ENCODE measurements at regions not wholly inside any gene's neighbourhood (a gene's known extent, or its start where the extent isn't known, plus 50 kb on each side); places are given as distances from the start of the nearest gene placed in this dataset.

- intact Hi-C loops (cut with micrococcal nuclease; ENCODE audit: unreplicated experiment) = no loop called here
- no peaks in the 10 kb centered on the region for H4K20me1 ChIP-seq (ENCODE audit: control insufficient read depth, insufficient read depth)
- ChIA-PET CTCF (interaction anchor here (0.6 kb wide), 1 partner anchor 11 kb away, joined by 3 read pairs; no protein-coding TSS in a partner anchor), RAD21 (ENCODE audit: unreplicated experiment) (no interaction called here), SMC1A (ENCODE audit: uncharacterized antibody, unreplicated experiment) (no interaction called here), POLR2A (no interaction called here)
- no peak for TF ChIP-seq EED (IDR thresholded peaks at IDR 0.05; ENCODE audit: low read depth)
- no peaks in the 10 kb centered on the region for H3K27me3 ChIP-seq (replicated peaks in 1 of 2; ENCODE audit: control insufficient read depth in 2 of 2, insufficient read depth in 2 of 2, low read length in 1 of 2)
- no TSS peak for BruUV-seq (replicated peaks)
- H2AFZ ChIP-seq (ENCODE audit: control insufficient read depth, low read depth, low read length) = no peak overlapping the region
- H3K4me3 ChIP-seq = no peak overlapping the region
- no peak overlapping the region for H3K4me2 ChIP-seq (ENCODE audit: control insufficient read depth, insufficient read depth)
- H3K79me2 ChIP-seq (ENCODE audit: control insufficient read depth, insufficient read depth, low read length) = no peaks in the 10 kb centered on the region
- DNase-seq (ENCODE audit: low read depth, low spot score) (no peak), ATAC-seq (no peak), FAIRE-seq (no peak)
- no peaks in the 10 kb centered on the region for H3K36me3 ChIP-seq (ENCODE audit: control insufficient read depth in 2 of 2, insufficient read depth in 2 of 2, low read length in 1 of 2)
- in situ Hi-C loops (cut with MboI) = no loop called here
- WGBS (ENCODE audit: insufficient coverage, insufficient replicate concordance, low lambda C conversion rate, missing lambda C conversion rate) = 58% methylated on average over 2 of the region's 2 CpGs
- no peak overlapping the region for H3K27ac ChIP-seq (ENCODE audit: control insufficient read depth, insufficient read depth)
- H3K4me1 ChIP-seq (ENCODE audit: control insufficient read depth, insufficient read depth, low read length) = no peaks in the 10 kb centered on the region
- H3K9ac ChIP-seq (ENCODE audit: control insufficient read depth, insufficient read depth, low read length) = no peak overlapping the region
- no peaks in the 10 kb centered on the region for H3K9me3 ChIP-seq (replicated peaks; ENCODE audit: control insufficient read depth, insufficient read depth, low read length)
Observed at GRCh38 chr5:51053361-51053760, 329.9 kb upstream of the ISL1 start.

GRCh38 chr5:51060953-51061352, 322.3 kb upstream of the ISL1 start:
- Histone ChIP-seq H3K9me3 (replicated peaks; ENCODE audit: control insufficient read depth, insufficient read depth, low read length) (no peaks in the 10 kb centered on the region), H3K36me3 (ENCODE audit: control insufficient read depth in 2 of 2, insufficient read depth in 2 of 2, low read length in 1 of 2) (no peaks in the 10 kb centered on the region), H3K4me3 (no peak overlapping the region), H3K79me2 (ENCODE audit: control insufficient read depth, insufficient read depth, low read length) (no peaks in the 10 kb centered on the region), H2AFZ (ENCODE audit: control insufficient read depth, low read depth, low read length) (no peak overlapping the region), H3K27ac (ENCODE audit: control insufficient read depth, insufficient read depth) (no peak overlapping the region), H4K20me1 (ENCODE audit: control insufficient read depth, insufficient read depth) (no peaks in the 10 kb centered on the region), H3K4me1 (ENCODE audit: control insufficient read depth, insufficient read depth, low read length) (no peaks in the 10 kb centered on the region), H3K4me2 (ENCODE audit: control insufficient read depth, insufficient read depth) (no peak overlapping the region), H3K9ac (ENCODE audit: control insufficient read depth, insufficient read depth, low read length) (no peak overlapping the region), H3K27me3 (replicated peaks in 1 of 2; ENCODE audit: control insufficient read depth in 2 of 2, insufficient read depth in 2 of 2, low read length in 1 of 2) (no peaks in the 10 kb centered on the region)
- 35% methylated on average over 5 of the region's 5 CpGs for WGBS (ENCODE audit: insufficient coverage, insufficient replicate concordance, low lambda C conversion rate, missing lambda C conversion rate)
- ChIA-PET POLR2A (no interaction called here), RAD21 (ENCODE audit: unreplicated experiment) (no interaction called here), SMC1A (ENCODE audit: uncharacterized antibody, unreplicated experiment) (no interaction called here), CTCF (no interaction called here)
- in situ Hi-C loops (cut with MboI) (no loop called here), intact Hi-C loops (cut with micrococcal nuclease; ENCODE audit: unreplicated experiment) (no loop called here)
- FAIRE-seq = no peak
- DNase-seq (ENCODE audit: low read depth, low spot score) = no peak
- no TSS peak for BruUV-seq (replicated peaks)
- TF ChIP-seq ZNF207 (IDR thresholded peaks at IDR 0.05; ENCODE audit: borderline replicate concordance) (no peak), RB1 (IDR thresholded peaks at IDR 0.05; ENCODE audit: borderline replicate concordance) (no peak), ZSCAN29 (IDR thresholded peaks at IDR 0.05) (no peak), ATF3 (IDR thresholded peaks at IDR 0.05; ENCODE audit: borderline replicate concordance, extremely low read depth, low read depth, low read length) (no peak), CBX3 (IDR thresholded peaks at IDR 0.05; ENCODE audit: borderline replicate concordance, low read depth) (no peak), FOS (IDR thresholded peaks at IDR 0.05; ENCODE audit: borderline replicate concordance, extremely low read depth, insufficient read length) (no peak), HDAC6 (IDR thresholded peaks at IDR 0.05; ENCODE audit: unreplicated experiment) (no peak), SIX5 (IDR thresholded peaks at IDR 0.05; ENCODE audit: low read depth, low read length, severe bottlenecking) (no peak), ZBED1 (IDR thresholded peaks at IDR 0.05; ENCODE audit: borderline replicate concordance) (no peak), NR2C1 (IDR thresholded peaks at IDR 0.05) (no peak), MXI1 (IDR thresholded peaks at IDR 0.05; ENCODE audit: low read depth, low read length) (no peak), CHD4 (IDR thresholded peaks at IDR 0.05) (no peak)
- no peak for ATAC-seq

Measured in GM12878 (cell line).